Loucy (cell line): ENCODE measurements at regions not wholly inside any gene's neighbourhood (a gene's known extent, or its start where the extent isn't known, plus 50 kb on each side); places are given as distances from the start of the nearest gene placed in this dataset.

ENCODE experiments used
- CTCF ChIP-seq: fragments of 200-600 bp; sonication (generic); conservative IDR thresholded peaks from 2 replicates; pipeline ENCODE4 v1.5.1; 2014; ENCODE audit warnings: mild to moderate bottlenecking, antibody characterized with exemption, low read length
- EZH2phosphoT487 ChIP-seq: fragments of 200-600 bp; IDR thresholded peaks from 2 replicates; pipeline ENCODE4 v1.6.1; 2018; ENCODE audit warnings: antibody characterized with exemption, mild to moderate bottlenecking, moderate library complexity, borderline replicate concordance

GRCh38 chr10:16348891-16349290 lies 87.9 kb upstream of the PTER start:
- TF ChIP-seq CTCF: no peak
- TF ChIP-seq EZH2phosphoT487: no peak
